ENCODE measurements at regions not wholly inside any gene's neighbourhood (a gene's known extent, or its start where the extent isn't known, plus 50 kb on each side); places are given as distances from the start of the nearest gene placed in this dataset.
"Not testable (repeated sequence)": the region's sequence is repeated elsewhere in the genome, so short reads cannot be mapped to it uniquely, and the experiment has no call there.

GRCh38 chr13:50650592-50651504, 192.6 kb downstream of the DLEU7 start:
- H3K36me3 ChIP-seq (ENCODE audit: control insufficient read depth, insufficient read depth, low read length), result no peaks in the 10 kb centered on the region
- no peak overlapping the region for H3K27ac ChIP-seq (ENCODE audit: low read length)
- peaks cover 16 to 48% of the 10 kb centered on the region in 2 donors for H3K27me3 Mint-ChIP-seq (ENCODE audit: low read depth in 2 of 2)
- no peak for DNase-seq
- H3K4me1 ChIP-seq (ENCODE audit: control insufficient read depth, insufficient read depth, low read length), result no peaks in the 10 kb centered on the region
- no peaks in the 10 kb centered on the region for H3K36me3 Mint-ChIP-seq
- no peaks in the 10 kb centered on the region for H3K9me3 Mint-ChIP-seq
- no peak overlapping the region for H3K27ac Mint-ChIP-seq
- intact Hi-C loops (cut with micrococcal nuclease), result no loop called here
- H3K4me3 ChIP-seq (ENCODE audit: low read length), result no peak overlapping the region
- TF ChIP-seq CTCF (IDR thresholded peaks at IDR 0.05), result no peak
- H3K4me1 Mint-ChIP-seq, result peaks cover 0 to 5% of the 10 kb centered on the region in 2 donors
- no peak for ATAC-seq
- no peaks in the 10 kb centered on the region for H3K27me3 ChIP-seq (ENCODE audit: control insufficient read depth, insufficient read depth, low read length)
- no peaks in the 10 kb centered on the region for H3K9me3 ChIP-seq (ENCODE audit: control insufficient read depth, insufficient read depth, low read length)
- 48% methylated on average over 11 of the region's 11 CpGs for whole genome bisulfite sequencing (ENCODE audit: insufficient coverage)
- no peak overlapping the region for H3K4me3 Mint-ChIP-seq

GRCh38 chr13:50651922-50652321, 191.6 kb downstream of the DLEU7 start:
- H3K36me3 Mint-ChIP-seq, result no peaks in the 10 kb centered on the region
- H3K27me3 ChIP-seq (ENCODE audit: control insufficient read depth, insufficient read depth, low read length), result no peaks in the 10 kb centered on the region
- no peaks in the 10 kb centered on the region for H3K4me1 ChIP-seq (ENCODE audit: control insufficient read depth, insufficient read depth, low read length)
- no peaks in the 10 kb centered on the region for H3K36me3 ChIP-seq (ENCODE audit: control insufficient read depth, insufficient read depth, low read length)
- H3K27ac Mint-ChIP-seq, result no peak overlapping the region
- TF ChIP-seq CTCF (IDR thresholded peaks at IDR 0.05), result no peak
- no peak overlapping the region for H3K4me3 ChIP-seq (ENCODE audit: low read length)
- H3K9me3 ChIP-seq (ENCODE audit: control insufficient read depth, insufficient read depth, low read length), result no peaks in the 10 kb centered on the region
- WGBS (ENCODE audit: insufficient coverage), result 69% methylated on average over 3 of the region's 3 CpGs
- DNase-seq (no peak), ATAC-seq (no peak)
- H3K27ac ChIP-seq (ENCODE audit: low read length), result no peak overlapping the region
- no peak overlapping the region for H3K4me3 Mint-ChIP-seq
- peaks cover 20 to 59% of the 10 kb centered on the region in 2 donors for H3K27me3 Mint-ChIP-seq (ENCODE audit: low read depth in 2 of 2)
- H3K9me3 Mint-ChIP-seq, result no peaks in the 10 kb centered on the region
- peaks cover 0 to 5% of the 10 kb centered on the region in 2 donors for H3K4me1 Mint-ChIP-seq
- intact Hi-C loops (cut with micrococcal nuclease), result no loop called here

GRCh38 chr13:50654331-50654730, 189.2 kb downstream of the DLEU7 start:
- H3K9me3 Mint-ChIP-seq, result no peaks in the 10 kb centered on the region
- 100% methylated on average over 2 of the region's 4 CpGs for WGBS (ENCODE audit: insufficient coverage)
- H3K4me1 Mint-ChIP-seq, result peaks cover 0 to 5% of the 10 kb centered on the region in 2 donors
- no peak overlapping the region for H3K4me3 Mint-ChIP-seq
- intact Hi-C loops (cut with micrococcal nuclease), result no loop called here
- ATAC-seq (no peak), DNase-seq (no peak)
- TF ChIP-seq CTCF (IDR thresholded peaks at IDR 0.05), result no peak
- Histone ChIP-seq H3K4me1 (ENCODE audit: control insufficient read depth, insufficient read depth, low read length) (no peaks in the 10 kb centered on the region), H3K27ac (ENCODE audit: low read length) (no peak overlapping the region), H3K9me3 (ENCODE audit: control insufficient read depth, insufficient read depth, low read length) (no peaks in the 10 kb centered on the region), H3K4me3 (ENCODE audit: low read length) (no peak overlapping the region), H3K36me3 (ENCODE audit: control insufficient read depth, insufficient read depth, low read length) (no peaks in the 10 kb centered on the region), H3K27me3 (ENCODE audit: control insufficient read depth, insufficient read depth, low read length) (no peaks in the 10 kb centered on the region)
- no peaks in the 10 kb centered on the region for H3K36me3 Mint-ChIP-seq
- no peak overlapping the region for H3K27ac Mint-ChIP-seq
- peaks cover 24 to 67% of the 10 kb centered on the region in 2 donors for H3K27me3 Mint-ChIP-seq (ENCODE audit: low read depth in 2 of 2)

- intact Hi-C loops (cut with micrococcal nuclease); H3K36me3 Mint-ChIP-seq; H3K27ac Mint-ChIP-seq; H3K9me3 Mint-ChIP-seq; H3K4me1 ChIP-seq (ENCODE audit: control insufficient read depth, insufficient read depth, low read length); H3K4me1 Mint-ChIP-seq; H3K27ac ChIP-seq (ENCODE audit: low read length); H3K9me3 ChIP-seq (ENCODE audit: control insufficient read depth, insufficient read depth, low read length); H3K36me3 ChIP-seq (ENCODE audit: control insufficient read depth, insufficient read depth, low read length); H3K4me3 ChIP-seq (ENCODE audit: low read length); ATAC-seq; DNase-seq; H3K27me3 ChIP-seq (ENCODE audit: control insufficient read depth, insufficient read depth, low read length); H3K4me3 Mint-ChIP-seq: not testable (repeated sequence)
- 95% methylated on average over 5 of the region's 5 CpGs for WGBS (ENCODE audit: insufficient coverage)
- peaks cover 28 to 43% of the 10 kb centered on the region in 2 donors for H3K27me3 Mint-ChIP-seq (ENCODE audit: low read depth in 2 of 2)
Measured at GRCh38 chr13:50661881-50662280, 181.6 kb downstream of the DLEU7 start.
